Mammary epithelial cell (primary cell): ENCODE measurements at regions not wholly inside any gene's neighbourhood (a gene's known extent, or its start where the extent isn't known, plus 50 kb on each side); places are given as distances from the start of the nearest gene placed in this dataset.

Source experiments
- EZH2 ChIP-seq: IDR thresholded peaks from 2 replicates; pipeline ENCODE4 v1.6.1; 2012; ENCODE audit warnings: low read length, inconsistent platforms, borderline replicate concordance
- TF ChIP-seq, protein P1 (sequence below), 2 donors: IDR thresholded peaks in 1 of 2; conservative IDR thresholded peaks in 1 of 2; 2 replicates each; pipeline ENCODE4 v1.5.1; 2011 to 2012; ENCODE audit warnings: inconsistent platforms in 2 of 2, low read length in 2 of 2, mild to moderate bottlenecking in 2 of 2, control low read depth in 1 of 2, low read depth in 1 of 2; ENCODE audit not compliant: insufficient read depth in 1 of 2; ENCODE audit errors: extremely low read depth in 1 of 2

DNA sequence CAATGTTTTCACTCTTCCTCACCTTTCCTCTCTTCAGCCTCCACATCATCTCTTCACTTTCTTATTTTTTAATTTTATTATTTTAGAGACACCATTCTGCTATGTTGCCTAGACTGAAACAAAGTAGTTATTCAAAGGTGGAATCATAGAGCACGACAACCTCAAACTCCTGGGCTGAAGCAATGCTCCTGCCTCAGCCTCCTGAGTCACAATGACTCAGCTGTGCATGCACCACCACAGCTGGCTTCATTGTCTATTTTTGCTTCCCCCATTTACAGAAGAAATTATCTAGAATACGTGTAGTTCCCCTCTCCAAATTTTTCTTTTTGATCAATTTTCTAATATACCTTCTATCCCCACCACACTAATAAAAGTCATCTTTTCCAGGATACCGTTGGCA lies 911.5 kb upstream of the SOX11 start:
- TF ChIP-seq, protein P1, sequence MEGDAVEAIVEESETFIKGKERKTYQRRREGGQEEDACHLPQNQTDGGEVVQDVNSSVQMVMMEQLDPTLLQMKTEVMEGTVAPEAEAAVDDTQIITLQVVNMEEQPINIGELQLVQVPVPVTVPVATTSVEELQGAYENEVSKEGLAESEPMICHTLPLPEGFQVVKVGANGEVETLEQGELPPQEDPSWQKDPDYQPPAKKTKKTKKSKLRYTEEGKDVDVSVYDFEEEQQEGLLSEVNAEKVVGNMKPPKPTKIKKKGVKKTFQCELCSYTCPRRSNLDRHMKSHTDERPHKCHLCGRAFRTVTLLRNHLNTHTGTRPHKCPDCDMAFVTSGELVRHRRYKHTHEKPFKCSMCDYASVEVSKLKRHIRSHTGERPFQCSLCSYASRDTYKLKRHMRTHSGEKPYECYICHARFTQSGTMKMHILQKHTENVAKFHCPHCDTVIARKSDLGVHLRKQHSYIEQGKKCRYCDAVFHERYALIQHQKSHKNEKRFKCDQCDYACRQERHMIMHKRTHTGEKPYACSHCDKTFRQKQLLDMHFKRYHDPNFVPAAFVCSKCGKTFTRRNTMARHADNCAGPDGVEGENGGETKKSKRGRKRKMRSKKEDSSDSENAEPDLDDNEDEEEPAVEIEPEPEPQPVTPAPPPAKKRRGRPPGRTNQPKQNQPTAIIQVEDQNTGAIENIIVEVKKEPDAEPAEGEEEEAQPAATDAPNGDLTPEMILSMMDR (conservative IDR thresholded peaks at IDR 0.05 in 1 of 2, IDR thresholded peaks at IDR 0.05 in 1 of 2; ENCODE audit: extremely low read depth in 1 of 2, insufficient read depth in 1 of 2, low read depth in 1 of 2, low read length in 2 of 2) = no peak
- no peak for TF ChIP-seq EZH2
